H1 (cell line): ENCODE measurements at regions not wholly inside any gene's neighbourhood (a gene's known extent, or its start where the extent isn't known, plus 50 kb on each side); places are given as distances from the start of the nearest gene placed in this dataset.

Experiments used
- CTCF ChIA-PET: fragments of 300-600 bp; sonication (Branson Sonifier 250); formaldehyde crosslinking; loops from one replicate; lab custom pipeline; 2021; ENCODE audit not compliant: partially characterized antibody; lab: Charles Lee
- POLR2A ChIA-PET: fragments of 300-600 bp; sonication (Branson Sonifier 250); formaldehyde crosslinking; loops from one replicate; lab custom pipeline; 2021; ENCODE audit warnings: inconsistent platforms; ENCODE audit not compliant: partially characterized antibody; lab: Charles Lee
- DNase-seq, 2 experiments: peaks; one replicate each; pipeline versions ENCODE4 v3.0.0 to v3.0.0-alpha.2; 2010 to 2022; ENCODE audit warnings: low spot score in 2 of 2, low read depth in 1 of 2, mixed read lengths in 1 of 2
- FAIRE-seq: peaks from 2 replicates; lab custom pipeline; 2011; peaks lifted over from hg19 to GRCh38; lab: Jason Lieb, UNC
- H2AFZ ChIP-seq: 2 replicates; pipeline ENCODE4 v1.8.1; 2012; ENCODE audit warnings: low read length, inconsistent platforms
- H2AK5ac ChIP-seq: 2 replicates; pipeline ENCODE4 v1.6.1; 2013; ENCODE audit warnings: low read depth, low read length
- H2BK120ac ChIP-seq: replicated peaks from 2 replicates; pipeline ENCODE3; 2013; ENCODE audit warnings: low read depth, low read length, inconsistent platforms
- H2BK12ac ChIP-seq: 2 replicates; pipeline ENCODE4 v1.6.1; 2013; ENCODE audit warnings: low read depth, low read length
- H2BK15ac ChIP-seq: 2 replicates; pipeline ENCODE4 v1.6.1; 2013; ENCODE audit warnings: low read length
- H2BK20ac ChIP-seq: 2 replicates; pipeline ENCODE4 v1.6.1; 2013; ENCODE audit warnings: low read length
- H2BK5ac ChIP-seq: 2 replicates; pipeline ENCODE4 v1.6.1; 2013; ENCODE audit warnings: low read depth, low read length
- H3K14ac ChIP-seq: 2 replicates; pipeline ENCODE4 v1.6.1; 2013; ENCODE audit warnings: inconsistent platforms; ENCODE audit not compliant: insufficient read length
- H3K18ac ChIP-seq: 2 replicates; pipeline ENCODE4 v1.6.1; 2013; ENCODE audit warnings: low read length; ENCODE audit errors: extremely low read depth
- H3K23ac ChIP-seq: 2 replicates; pipeline ENCODE4 v1.6.1; 2013; ENCODE audit warnings: inconsistent platforms; ENCODE audit not compliant: insufficient read length
- H3K23me2 ChIP-seq: 2 replicates; pipeline ENCODE4 v1.6.1; 2013; ENCODE audit warnings: low read depth, low read length
- H3K27ac ChIP-seq: 2 replicates; pipeline ENCODE4 v1.6.1; 2011; ENCODE audit warnings: low read depth, low read length, inconsistent platforms
- H3K27me3 ChIP-seq, 4 experiments: replicated peaks in 1 of 4; 1 replicate in 1 of 4; 2 replicates in 3 of 4; pipeline versions ENCODE4 v1.6.1 to v1.8.1; 2011 to 2013; ENCODE audit warnings: low read length in 3 of 4, mild to moderate bottlenecking in 3 of 4, inconsistent platforms in 2 of 4, mixed read lengths in 2 of 4, moderate library complexity in 1 of 4; ENCODE audit not compliant: control insufficient read depth in 3 of 4, insufficient read depth in 3 of 4; ENCODE audit errors: extremely low read depth in 1 of 4
- H3K36me3 ChIP-seq, 4 experiments: 2 replicates each; pipeline versions ENCODE4 v1.6.1 to v1.8.1; 2011 to 2013; ENCODE audit warnings: mild to moderate bottlenecking in 4 of 4, low read length in 3 of 4, moderate library complexity in 2 of 4, control low read depth in 1 of 4, inconsistent platforms in 1 of 4; ENCODE audit not compliant: insufficient read depth in 4 of 4, control insufficient read depth in 2 of 4
- H3K4ac ChIP-seq: replicated peaks from 2 replicates; pipeline ENCODE3; 2013; ENCODE audit warnings: low read length, low read depth, mixed read lengths, inconsistent platforms; ENCODE audit not compliant: insufficient read length
- H3K4me1 ChIP-seq, 4 experiments: replicated peaks in 1 of 4; 1 replicate in 1 of 4; 2 replicates in 3 of 4; pipeline versions ENCODE4 v1.6.1 to v1.8.1; 2011 to 2013; ENCODE audit warnings: low read length in 3 of 4, inconsistent platforms in 2 of 4, mixed read lengths in 1 of 4; ENCODE audit not compliant: insufficient read depth in 4 of 4, control insufficient read depth in 3 of 4
- H3K4me2 ChIP-seq, 2 experiments: 2 replicates each; pipeline versions ENCODE4 v1.6.1 to v1.8.1; 2011 to 2013; ENCODE audit warnings: low read depth in 2 of 2, low read length in 2 of 2, control low read depth in 1 of 2, inconsistent platforms in 1 of 2, mild to moderate bottlenecking in 1 of 2; ENCODE audit not compliant: insufficient read depth in 1 of 2
- H3K4me3 ChIP-seq, 4 experiments: fragments of 200-600, 300-600 bp in 1 of 4; sonication (generic), shearing (Covaris generic), sonication (Bioruptor Twin) in 1 of 4; 2 replicates each; pipeline versions ENCODE4 v1.5.1 to v1.8.1; 2011 to 2016; ENCODE audit warnings: low read length in 4 of 4, low read depth in 3 of 4, control low read depth in 2 of 4, inconsistent platforms in 2 of 4, mild to moderate bottlenecking in 2 of 4, mixed read lengths in 1 of 4, moderate library complexity in 1 of 4; ENCODE audit not compliant: insufficient read depth in 2 of 4; ENCODE audit errors: extremely low read depth in 1 of 4
- H3K56ac ChIP-seq: replicated peaks from 2 replicates; pipeline ENCODE3; 2013; ENCODE audit warnings: low read depth, mild to moderate bottlenecking, mixed read lengths, low read length, inconsistent platforms; ENCODE audit not compliant: insufficient read length
- H3K79me1 ChIP-seq: 2 replicates; pipeline ENCODE4 v1.6.1; 2013; ENCODE audit warnings: low read depth, low read length, control low read depth
- H3K79me2 ChIP-seq, 2 experiments: 2 replicates each; pipeline versions ENCODE4 v1.6.1 to v1.8.1; 2012 to 2013; ENCODE audit warnings: low read length in 2 of 2, mild to moderate bottlenecking in 2 of 2, inconsistent platforms in 1 of 2; ENCODE audit not compliant: insufficient read depth in 2 of 2, control insufficient read depth in 1 of 2
- H3K9ac ChIP-seq, 4 experiments: replicated peaks in 1 of 4; 1 replicate in 1 of 4; 2 replicates in 3 of 4; pipeline versions ENCODE4 v1.6.1 to v1.8.1; 2011 to 2013; ENCODE audit warnings: low read depth in 3 of 4, low read length in 3 of 4, control low read depth in 2 of 4, mild to moderate bottlenecking in 2 of 4, moderate library complexity in 2 of 4, inconsistent platforms in 1 of 4; ENCODE audit errors: extremely low read depth in 1 of 4
- H3K9me3 ChIP-seq, 2 experiments: 2 replicates each; pipeline versions ENCODE4 v1.6.1 to v1.8.1; 2012 to 2013; ENCODE audit warnings: mild to moderate bottlenecking in 2 of 2, moderate library complexity in 2 of 2, control low read depth in 1 of 2, inconsistent platforms in 1 of 2, low read depth in 1 of 2, low read length in 1 of 2, mixed read lengths in 1 of 2; ENCODE audit not compliant: insufficient read depth in 2 of 2
- H4K20me1 ChIP-seq, 2 experiments: replicated peaks in 1 of 2; 2 replicates each; pipeline versions ENCODE3 to v1.8.1; 2011 to 2013; ENCODE audit warnings: inconsistent platforms in 2 of 2, low read length in 2 of 2, mild to moderate bottlenecking in 1 of 2; ENCODE audit not compliant: insufficient read depth in 2 of 2, control insufficient read depth in 1 of 2
- H4K5ac ChIP-seq: 2 replicates; pipeline ENCODE4 v1.6.1; 2013; ENCODE audit warnings: low read length, low read depth, mixed read lengths, inconsistent platforms; ENCODE audit not compliant: insufficient read length
- H4K8ac ChIP-seq: 2 replicates; pipeline ENCODE4 v1.8.0; 2013; ENCODE audit warnings: mild to moderate bottlenecking, moderate library complexity, low read length, inconsistent platforms; ENCODE audit not compliant: insufficient read depth; ENCODE audit errors: extremely low read depth
- H4K91ac ChIP-seq: replicated peaks from 2 replicates; pipeline ENCODE3; 2013; ENCODE audit warnings: low read length, mixed read lengths, inconsistent platforms; ENCODE audit not compliant: insufficient read length
- BACH1 ChIP-seq: IDR thresholded peaks from 2 replicates; pipeline ENCODE4 v1.6.1; 2012; ENCODE audit warnings: low read length, improper control_type of control experiment
- CEBPB ChIP-seq: IDR thresholded peaks from 2 replicates; pipeline ENCODE4 v1.6.1; 2012; ENCODE audit warnings: low read depth, low read length
- EGR1 ChIP-seq: IDR thresholded peaks from 2 replicates; pipeline ENCODE4 v1.6.1; 2011; ENCODE audit warnings: low read depth, low read length, borderline replicate concordance
- EZH2 ChIP-seq: fragments of 200-600 bp; sonication (generic); IDR thresholded peaks from 2 replicates; pipeline ENCODE4 v1.7.1; 2012; ENCODE audit warnings: low read depth, mild to moderate bottlenecking, moderate library complexity, low read length, inconsistent platforms; ENCODE audit not compliant: severe bottlenecking
- JUN ChIP-seq: IDR thresholded peaks from 2 replicates; pipeline ENCODE4 v1.6.1; 2011; ENCODE audit warnings: low read depth, mild to moderate bottlenecking, improper control_type of control experiment, low read length
- NRF1 ChIP-seq: IDR thresholded peaks from 2 replicates; pipeline ENCODE4 v1.6.1; 2011; ENCODE audit warnings: mild to moderate bottlenecking, low read depth, low read length, improper control_type of control experiment
- RNF2 ChIP-seq: fragments of 200-900, 300-1000 bp; sonication (generic); IDR thresholded peaks from 2 replicates; pipeline ENCODE4 v1.7.1; 2016; ENCODE audit warnings: borderline replicate concordance, low read depth, mild to moderate bottlenecking, antibody characterized with exemption, low read length; ENCODE audit not compliant: poor library complexity, severe bottlenecking; ENCODE audit errors: missing control alignments
- RXRA ChIP-seq: IDR thresholded peaks from 2 replicates; pipeline ENCODE4 v1.6.1; 2011; ENCODE audit warnings: low read depth, mild to moderate bottlenecking, low read length, moderate library complexity; ENCODE audit not compliant: insufficient read depth
- WGBS, 2 experiments: shearing (Covaris generic) in 1 of 2; methylation state at CpG; one replicate each; pipeline versions ENCODE4 v1.1.6 to v1.1.7; 2013 to 2015; ENCODE audit warnings: low lambda C conversion rate in 2 of 2, mixed read lengths in 2 of 2, inconsistent platforms in 1 of 2, low coverage in 1 of 2, missing lambda C conversion rate in 1 of 2; ENCODE audit not compliant: insufficient replicate concordance in 2 of 2, insufficient coverage in 1 of 2, insufficient read length in 1 of 2; ENCODE audit errors: extremely low coverage in 1 of 2, missing lambda C conversion rate in 1 of 2; 5-methylcytosine and 5-hydroxymethylcytosine counted together

DNA sequence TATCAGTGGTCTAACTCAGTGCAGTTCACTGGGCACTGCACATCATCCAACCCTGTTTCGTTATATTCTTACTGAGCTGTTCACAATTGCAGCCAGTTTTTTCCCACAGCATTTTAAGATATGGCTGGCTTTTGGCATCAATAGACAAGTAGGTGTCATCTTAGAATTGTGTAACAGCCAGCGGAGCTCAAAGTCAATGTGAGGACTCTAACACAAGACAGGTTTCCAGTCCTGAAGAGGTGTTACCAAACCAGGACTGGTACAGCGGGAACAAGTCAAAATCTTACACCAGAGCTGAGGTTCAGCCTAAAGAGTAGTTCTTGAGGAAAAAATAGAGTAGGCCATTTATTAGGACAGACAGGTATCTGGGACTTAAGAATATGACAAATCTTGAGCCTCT is 313.3 kb downstream of the SEC16B start:
- Histone ChIP-seq H3K79me1 (no peaks in the 10 kb centered on the region), H3K4me1 (peaks cover 0 to 2% (median 0%) of the 10 kb centered on the region in 4 experiments; a peak in 2 of 7 replicates), H3K27me3 (no peaks in the 10 kb centered on the region), H3K14ac (no peak overlapping the region), H4K8ac (no peak overlapping the region), H3K18ac (no peak overlapping the region), H2BK120ac (no peak overlapping the region), H3K36me3 (no peaks in the 10 kb centered on the region), H3K23me2 (no peaks in the 10 kb centered on the region), H3K27ac (no peak overlapping the region), H3K79me2 (no peaks in the 10 kb centered on the region), H3K9ac (no peak overlapping the region), H4K5ac (no peak overlapping the region), H4K91ac (no peak overlapping the region), H2BK15ac (no peak overlapping the region), H3K9me3 (no peaks in the 10 kb centered on the region), H2AK5ac (no peak overlapping the region), H3K4me2 (no peak overlapping the region), H3K23ac (no peak overlapping the region), H2BK5ac (no peak overlapping the region), H3K56ac (no peak overlapping the region), H2BK20ac (no peak overlapping the region), H4K20me1 (no peaks in the 10 kb centered on the region), H3K4me3 (no peak overlapping the region), H2AFZ (no peak overlapping the region), H3K4ac (no peak overlapping the region), H2BK12ac (no peak overlapping the region)
- ChIA-PET POLR2A (no interaction called here), CTCF (interaction anchor here (0.6 to 0.8 kb wide), 3 partner anchors 36 to 475 kb away, joined by 3 to 5 read pairs (median 3); no protein-coding TSS in a partner anchor)
- FAIRE-seq: no peak
- TF ChIP-seq RNF2 (no peak), JUN (no peak), EZH2 (no peak), NRF1 (no peak), RXRA (no peak), CEBPB (no peak), BACH1 (no peak), EGR1 (no peak)
- DNase-seq: no peak
- WGBS, 2 experiments: 96% methylated on average over 3 of the region's 3 CpGs; no CpG with 5 or more reads in 1 of the 2 experiments
